K562 (cell line): ENCODE measurements at regions not wholly inside any gene's neighbourhood (a gene's known extent, or its start where the extent isn't known, plus 50 kb on each side); places are given as distances from the start of the nearest gene placed in this dataset.

Source experiments
- ATAC-seq: fragments of 200-7000 bp; cut with Tn5 transposase; 3 replicates; pipeline ENCODE4 v1.9.1; 2020; ENCODE audit warnings: moderate library complexity
- BruUV-seq: library from RNA; stranded (reverse); fragments of 400-500 nt; replicated peaks from 2 replicates; lab custom pipeline; 2021; lab: Mats Ljungman, UMichigan
- CTCF ChIA-PET: fragments of 300-600 bp; formaldehyde crosslinking; extraction: SDS; loops from one replicate; lab custom pipeline; 2021; ENCODE audit warnings: low intra/inter-chr PET ratio; lab: Yijun Ruan, JAX
- POLR2A ChIA-PET: fragments of 300-600, 350-650 bp; sonication (Branson Sonifier 250); formaldehyde crosslinking; extraction: SDS; loops from one replicate; lab custom pipeline; 2021; ENCODE audit warnings: antibody characterized with exemption, inconsistent platforms; lab: Yijun Ruan, JAX
- DNase-seq, 4 experiments: peaks; one replicate each; pipeline versions ENCODE4 v3.0.0 to v3.0.0-alpha.2; 2011 to 2018; ENCODE audit warnings: low spot score in 3 of 4, mixed read lengths in 3 of 4; ENCODE audit errors: extremely low read depth in 1 of 4
- FAIRE-seq: peaks from 2 replicates; lab custom pipeline; 2011; peaks lifted over from hg19 to GRCh38; lab: Jason Lieb, UNC
- H2AFZ ChIP-seq: 2 replicates; pipeline ENCODE4 v1.6.0; 2011; ENCODE audit warnings: low read depth, low read length, control low read depth, inconsistent platforms
- H3K27ac ChIP-seq: fragments of 200-600 bp; 3 replicates; pipeline ENCODE4 v1.8.0; 2011; ENCODE audit warnings: low read depth, mild to moderate bottlenecking, control low read depth, inconsistent platforms, low read length, moderate library complexity, mixed read lengths; ENCODE audit errors: extremely low read depth
- H3K27me3 ChIP-seq, 2 experiments: fragments of 300-600 bp in 1 of 2; 2 replicates in 1 of 2; 3 replicates in 1 of 2; pipeline versions ENCODE4 v1.6.0 to v1.8.0; 2011; ENCODE audit warnings: inconsistent platforms in 2 of 2, low read length in 2 of 2, mild to moderate bottlenecking in 1 of 2, mixed read lengths in 1 of 2, moderate library complexity in 1 of 2; ENCODE audit not compliant: control insufficient read depth in 2 of 2, insufficient read depth in 2 of 2
- H3K36me3 ChIP-seq: fragments of 300-600 bp; 3 replicates; pipeline ENCODE4 v1.8.0; 2011; ENCODE audit warnings: mild to moderate bottlenecking, low read length, inconsistent platforms; ENCODE audit not compliant: control insufficient read depth, insufficient read depth
- H3K4me1 ChIP-seq, 2 experiments: fragments of 200-600 bp in 1 of 2; replicated peaks in 1 of 2; 2 replicates in 1 of 2; 3 replicates in 1 of 2; pipeline versions ENCODE4 v1.5.1 to v1.8.0; 2011; ENCODE audit warnings: inconsistent platforms in 2 of 2, low read length in 2 of 2, mild to moderate bottlenecking in 1 of 2, mixed read lengths in 1 of 2, moderate library complexity in 1 of 2; ENCODE audit not compliant: control insufficient read depth in 2 of 2, insufficient read depth in 2 of 2
- H3K4me2 ChIP-seq: 2 replicates; pipeline ENCODE4 v1.6.1; 2011; ENCODE audit warnings: low read length, control low read depth, inconsistent platforms, mixed read lengths; ENCODE audit not compliant: insufficient read depth
- H3K4me3 ChIP-seq: fragments of 200-600 bp; sonication (generic), shearing (Covaris generic); 2 replicates; pipeline ENCODE4 v1.5.1; 2016; ENCODE audit warnings: control low read depth, inconsistent platforms
- H3K79me2 ChIP-seq: fragments of 200-600 bp; 3 replicates; pipeline ENCODE4 v1.8.0; 2011; ENCODE audit warnings: low read length, inconsistent platforms; ENCODE audit not compliant: control insufficient read depth, insufficient read depth
- H3K9ac ChIP-seq, 2 experiments: 2 replicates each; pipeline versions ENCODE4 v1.6.0 to v1.6.1; 2011; ENCODE audit warnings: low read depth in 2 of 2, low read length in 2 of 2, control low read depth in 1 of 2, inconsistent platforms in 1 of 2, mild to moderate bottlenecking in 1 of 2, mixed read lengths in 1 of 2; ENCODE audit not compliant: insufficient read depth in 1 of 2
- H3K9me1 ChIP-seq: one replicate; pipeline ENCODE4 v1.6.0; 2011; ENCODE audit warnings: inconsistent platforms, mild to moderate bottlenecking, low read length, moderate library complexity; ENCODE audit not compliant: control insufficient read depth, insufficient read depth
- H3K9me3 ChIP-seq: replicated peaks from 2 replicates; pipeline ENCODE4 v1.5.1; 2011; ENCODE audit warnings: low read depth, low read length, inconsistent platforms; ENCODE audit not compliant: control insufficient read depth, insufficient read depth
- H4K20me1 ChIP-seq: replicated peaks from 2 replicates; pipeline ENCODE4 v1.6.1; 2011; ENCODE audit warnings: low read length, inconsistent platforms, mixed read lengths; ENCODE audit not compliant: control insufficient read depth, insufficient read depth
- ARID1B ChIP-seq: fragments of 450-650 bp; IDR thresholded peaks from 2 replicates; pipeline ENCODE4 v1.6.1; 2016; ENCODE audit warnings: antibody characterized with exemption, mild to moderate bottlenecking, inconsistent platforms
- ESRRA ChIP-seq: fragments of 450-650 bp; IDR thresholded peaks from 2 replicates; pipeline ENCODE4 v1.6.1; 2014; ENCODE audit warnings: low read depth, mild to moderate bottlenecking, moderate library complexity, borderline replicate concordance
- FOXA3 ChIP-seq, 2 experiments: fragments of 450-650 bp in 1 of 2; sonication (generic) in 1 of 2; formaldehyde crosslinking; IDR thresholded peaks in 1 of 2; conservative IDR thresholded peaks in 1 of 2; 2 replicates each; pipeline versions ENCODE4 v1.4.0 to v1.8.0; 2020 to 2022; ENCODE audit warnings: mild to moderate bottlenecking in 2 of 2, missing genetic modification reagents in 1 of 2
- FOXJ2 ChIP-seq: fragments of 200-800 bp; sonication (Bioruptor generic); IDR thresholded peaks from 2 replicates; pipeline ENCODE4 v1.6.1; 2016; ENCODE audit warnings: missing genetic modification characterization, missing compliant biosample characterization
- HDAC1 ChIP-seq, 2 experiments: fragments of 450-650 bp; IDR thresholded peaks; 2 replicates each; pipeline ENCODE4 v1.6.1; 2016 to 2017; ENCODE audit warnings: inconsistent platforms in 1 of 2, mild to moderate bottlenecking in 1 of 2, moderate library complexity in 1 of 2
- NCOA6 ChIP-seq: fragments of 450-650 bp; IDR thresholded peaks from 2 replicates; pipeline ENCODE4 v1.6.1; 2017; ENCODE audit warnings: mild to moderate bottlenecking
- NRF1 ChIP-seq, 2 experiments: fragments of 450-650 bp; IDR thresholded peaks in 1 of 2; conservative IDR thresholded peaks in 1 of 2; 2 replicates each; pipeline ENCODE4 v1.6.1; 2014; ENCODE audit warnings: mild to moderate bottlenecking in 2 of 2
- PML ChIP-seq: IDR thresholded peaks from 2 replicates; pipeline ENCODE4 v1.6.1; 2012; ENCODE audit warnings: low read length, inconsistent platforms
- SLC30A9 ChIP-seq: fragments of 250-450 bp; sonication (Bioruptor Pico); IDR thresholded peaks from 2 replicates; pipeline ENCODE4 v1.8.0; 2022; ENCODE audit warnings: mild to moderate bottlenecking, moderate library complexity
- SPI1 ChIP-seq: IDR thresholded peaks from 2 replicates; pipeline ENCODE4 v1.6.1; 2011; ENCODE audit warnings: low read depth, low read length, control low read depth, borderline replicate concordance
- TAF15 ChIP-seq: fragments of 200-400 bp; formaldehyde crosslinking; IDR thresholded peaks from 2 replicates; pipeline ENCODE4 v1.6.1; 2017; ENCODE audit warnings: mild to moderate bottlenecking, low read depth, low read length, moderate library complexity
- WGBS: fragments of 100-300 bp; shearing (Covaris generic); methylation state at CpG from one replicate; pipeline ENCODE4 v1.1.6; 2016; ENCODE audit warnings: low coverage, mixed read lengths; ENCODE audit not compliant: insufficient coverage; ENCODE audit errors: missing lambda C conversion rate; 5-methylcytosine and 5-hydroxymethylcytosine counted together
- in situ Hi-C: fragments of 300-500 bp; cut with MboI; formaldehyde crosslinking; loops from 4 replicates; pipeline ENCODE4 v1.15.0; 2018; ENCODE audit warnings: inconsistent platforms, mixed read lengths
- intact Hi-C: fragments of 100-400 bp; cut with micrococcal nuclease; formaldehyde crosslinking; loops from 2 replicates; pipeline ENCODE4 v1.14.2; 2022
- TF ChIP-seq, protein P1 (sequence below): fragments of 250-450 bp; sonication (Bioruptor Pico); IDR thresholded peaks from 2 replicates; pipeline ENCODE4 v1.6.1; 2021; ENCODE audit warnings: mild to moderate bottlenecking
- TF ChIP-seq, protein P2 (sequence below), 2 experiments: fragments of 450-650 bp in 1 of 2; sonication (generic) in 1 of 2; formaldehyde crosslinking in 1 of 2; IDR thresholded peaks; 2 replicates each; pipeline versions ENCODE4 v1.7.1 to v1.9.0; 2016 to 2022; ENCODE audit warnings: inconsistent platforms in 1 of 2, mild to moderate bottlenecking in 1 of 2, missing genetic modification reagents in 1 of 2

DNA sequence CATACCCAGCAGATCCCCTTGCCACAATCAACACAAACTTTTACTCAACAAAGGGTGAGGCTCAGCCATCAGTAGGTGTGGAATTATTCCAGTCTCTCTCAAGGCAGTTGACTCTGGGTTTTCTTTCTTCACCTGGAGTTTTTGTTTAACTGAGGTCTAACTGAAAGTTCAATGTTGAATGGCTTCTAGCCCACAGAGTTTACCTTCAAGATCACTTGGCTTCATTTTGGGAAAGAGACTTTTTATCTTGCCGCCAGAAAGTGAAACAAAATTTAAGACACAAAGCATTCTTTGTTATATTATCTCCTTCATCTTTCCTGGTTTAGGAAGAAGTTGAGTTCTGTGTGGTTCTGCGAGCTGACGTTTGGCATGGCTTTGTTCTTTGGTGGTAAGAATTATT is 83.8 kb upstream of the RASGEF1B start:
- intact Hi-C loops = no loop called here
- H3K36me3 ChIP-seq = no peaks in the 10 kb centered on the region
- no peak overlapping the region for H3K27ac ChIP-seq
- H4K20me1 ChIP-seq = no peaks in the 10 kb centered on the region
- no peaks in the 10 kb centered on the region for H3K4me1 ChIP-seq
- TF ChIP-seq ARID1B (no peak), HDAC1 (IDR thresholded peaks at IDR 0.05) (no peak), SLC30A9 (CRISPR knock-in tag) (no peak), NRF1 (conservative IDR thresholded peaks at IDR 0.05 in 1 of 2, IDR thresholded peaks at IDR 0.05 in 1 of 2) (no peak), ESRRA (no peak), PML (no peak), FOXA3 (CRISPR knock-in tag; conservative IDR thresholded peaks at IDR 0.05 in 1 of 2, IDR thresholded peaks at IDR 0.05 in 1 of 2) (no peak), TAF15 (no peak), SPI1 (no peak), FOXJ2 (tag) (no peak), NCOA6 (no peak)
- TF ChIP-seq, protein P1, sequence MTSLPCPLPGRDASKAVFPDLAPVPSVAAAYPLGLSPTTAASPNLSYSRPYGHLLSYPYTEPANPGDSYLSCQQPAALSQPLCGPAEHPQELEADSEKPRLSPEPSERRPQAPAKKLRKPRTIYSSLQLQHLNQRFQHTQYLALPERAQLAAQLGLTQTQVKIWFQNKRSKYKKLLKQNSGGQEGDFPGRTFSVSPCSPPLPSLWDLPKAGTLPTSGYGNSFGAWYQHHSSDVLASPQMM (CRISPR knock-in tag) = no peak
- TF ChIP-seq, protein P2, sequence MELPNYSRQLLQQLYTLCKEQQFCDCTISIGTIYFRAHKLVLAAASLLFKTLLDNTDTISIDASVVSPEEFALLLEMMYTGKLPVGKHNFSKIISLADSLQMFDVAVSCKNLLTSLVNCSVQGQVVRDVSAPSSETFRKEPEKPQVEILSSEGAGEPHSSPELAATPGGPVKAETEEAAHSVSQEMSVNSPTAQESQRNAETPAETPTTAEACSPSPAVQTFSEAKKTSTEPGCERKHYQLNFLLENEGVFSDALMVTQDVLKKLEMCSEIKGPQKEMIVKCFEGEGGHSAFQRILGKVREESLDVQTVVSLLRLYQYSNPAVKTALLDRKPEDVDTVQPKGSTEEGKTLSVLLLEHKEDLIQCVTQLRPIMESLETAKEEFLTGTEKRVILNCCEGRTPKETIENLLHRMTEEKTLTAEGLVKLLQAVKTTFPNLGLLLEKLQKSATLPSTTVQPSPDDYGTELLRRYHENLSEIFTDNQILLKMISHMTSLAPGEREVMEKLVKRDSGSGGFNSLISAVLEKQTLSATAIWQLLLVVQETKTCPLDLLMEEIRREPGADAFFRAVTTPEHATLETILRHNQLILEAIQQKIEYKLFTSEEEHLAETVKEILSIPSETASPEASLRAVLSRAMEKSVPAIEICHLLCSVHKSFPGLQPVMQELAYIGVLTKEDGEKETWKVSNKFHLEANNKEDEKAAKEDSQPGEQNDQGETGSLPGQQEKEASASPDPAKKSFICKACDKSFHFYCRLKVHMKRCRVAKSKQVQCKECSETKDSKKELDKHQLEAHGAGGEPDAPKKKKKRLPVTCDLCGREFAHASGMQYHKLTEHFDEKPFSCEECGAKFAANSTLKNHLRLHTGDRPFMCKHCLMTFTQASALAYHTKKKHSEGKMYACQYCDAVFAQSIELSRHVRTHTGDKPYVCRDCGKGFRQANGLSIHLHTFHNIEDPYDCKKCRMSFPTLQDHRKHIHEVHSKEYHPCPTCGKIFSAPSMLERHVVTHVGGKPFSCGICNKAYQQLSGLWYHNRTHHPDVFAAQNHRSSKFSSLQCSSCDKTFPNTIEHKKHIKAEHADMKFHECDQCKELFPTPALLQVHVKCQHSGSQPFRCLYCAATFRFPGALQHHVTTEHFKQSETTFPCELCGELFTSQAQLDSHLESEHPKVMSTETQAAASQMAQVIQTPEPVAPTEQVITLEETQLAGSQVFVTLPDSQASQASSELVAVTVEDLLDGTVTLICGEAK (IDR thresholded peaks at IDR 0.05) = no peak
- TF ChIP-seq, protein P2 (CRISPR knock-in tag; IDR thresholded peaks at IDR 0.05) = no peak
- DNase-seq (no peak), ATAC-seq (no peak), FAIRE-seq (no peak)
- no peak overlapping the region for H3K4me2 ChIP-seq
- no peak overlapping the region for H3K9ac ChIP-seq
- BruUV-seq = no TSS peak
- no peak overlapping the region for H3K4me3 ChIP-seq
- H3K27me3 ChIP-seq = no peaks in the 10 kb centered on the region
- H3K9me1 ChIP-seq = no peaks in the 10 kb centered on the region
- WGBS = 2% methylated on average over 3 of the region's 3 CpGs
- no peaks in the 10 kb centered on the region for H3K9me3 ChIP-seq
- no peaks in the 10 kb centered on the region for H3K79me2 ChIP-seq
- CTCF ChIA-PET = no interaction called here
- no peak overlapping the region for H2AFZ ChIP-seq
- POLR2A ChIA-PET = no interaction called here
- in situ Hi-C loops = no loop called here
